Right ventricle myocardium inferior (tissue), 1 donor: ENCODE measurements at regions not wholly inside any gene's neighbourhood (a gene's known extent, or its start where the extent isn't known, plus 50 kb on each side); places are given as distances from the start of the nearest gene placed in this dataset.

Experiments used
- ATAC-seq: fragments of 200-7000 bp; cut with Tn5 transposase; one replicate; pipeline ENCODE4 v1.9.1; 2020; ENCODE audit warnings: mild to moderate bottlenecking, moderate library complexity
- DNase-seq: peaks from one replicate; pipeline ENCODE4 v3.0.0; 2021; ENCODE audit errors: missing footprints
- intact Hi-C: fragments of 100-400 bp; cut with DNase I; formaldehyde crosslinking; loops from one replicate; pipeline ENCODE4 v1.11.0; 2022
- donor health status: DM: no; HTN: yes; CAD: no; lungs with severe emphysema.

DNA sequence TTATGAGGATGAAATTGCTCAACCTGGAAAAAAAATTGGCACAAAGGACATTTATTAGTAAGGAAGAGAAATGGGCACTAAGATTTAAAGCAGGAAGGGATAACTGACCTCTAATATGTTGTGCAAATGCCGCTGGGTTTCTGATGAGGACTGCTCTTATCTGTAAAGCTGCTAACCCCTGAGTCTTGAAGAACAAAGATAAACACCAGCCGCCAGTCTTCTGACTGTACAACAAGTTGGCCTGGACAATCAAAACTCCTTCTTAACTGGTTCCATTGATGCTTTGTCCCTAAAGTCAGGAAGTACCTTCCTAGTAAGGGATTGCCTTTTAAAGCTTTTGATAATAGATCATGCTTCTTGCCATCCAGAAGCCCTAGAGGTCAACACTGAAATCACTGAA lies 301.8 kb downstream of the TRIB2 start:
- intact Hi-C loops = no loop called here
- ATAC-seq (no peak), DNase-seq (no peak)

DNA sequence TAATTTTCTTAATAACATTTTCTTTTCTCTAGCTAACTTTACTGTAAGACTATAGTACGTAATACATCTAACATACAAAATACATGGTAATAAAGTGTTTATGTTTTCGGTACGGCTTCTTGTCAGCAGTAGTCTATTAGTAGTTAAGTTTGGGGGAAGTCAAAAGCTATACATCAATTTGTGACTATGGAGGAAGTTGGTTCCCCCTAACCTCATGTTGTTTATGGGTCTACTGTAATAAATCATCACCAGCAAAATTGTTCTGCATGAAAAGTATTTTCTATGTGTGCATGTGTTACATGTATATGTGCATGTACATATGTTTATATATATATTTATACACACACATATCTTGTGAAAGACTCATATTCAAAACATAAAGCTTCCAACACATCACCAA lies 303.0 kb downstream of the TRIB2 start:
- ATAC-seq = no peak
- intact Hi-C loops = no loop called here
- no peak for DNase-seq

DNA sequence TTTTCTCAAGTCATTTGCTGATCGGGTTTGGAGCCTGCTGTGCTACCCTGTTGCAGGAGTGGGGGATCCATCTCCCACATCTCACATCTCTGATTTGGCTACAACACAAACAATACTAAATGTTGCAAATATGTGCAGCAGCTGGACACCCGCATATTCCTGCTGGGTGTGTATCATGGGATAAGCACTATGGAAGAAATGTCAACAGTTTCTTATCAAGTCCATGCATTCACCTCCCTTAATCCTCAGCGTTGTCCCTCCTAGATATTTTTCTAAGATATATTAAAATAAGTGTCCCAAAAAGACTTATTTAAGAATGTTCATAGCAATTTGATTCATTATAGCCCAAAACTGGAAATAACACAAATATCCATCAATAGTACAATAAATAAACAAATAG lies 303.7 kb downstream of the TRIB2 start:
- no peak for DNase-seq
- ATAC-seq = no peak
- intact Hi-C loops = no loop called here

DNA sequence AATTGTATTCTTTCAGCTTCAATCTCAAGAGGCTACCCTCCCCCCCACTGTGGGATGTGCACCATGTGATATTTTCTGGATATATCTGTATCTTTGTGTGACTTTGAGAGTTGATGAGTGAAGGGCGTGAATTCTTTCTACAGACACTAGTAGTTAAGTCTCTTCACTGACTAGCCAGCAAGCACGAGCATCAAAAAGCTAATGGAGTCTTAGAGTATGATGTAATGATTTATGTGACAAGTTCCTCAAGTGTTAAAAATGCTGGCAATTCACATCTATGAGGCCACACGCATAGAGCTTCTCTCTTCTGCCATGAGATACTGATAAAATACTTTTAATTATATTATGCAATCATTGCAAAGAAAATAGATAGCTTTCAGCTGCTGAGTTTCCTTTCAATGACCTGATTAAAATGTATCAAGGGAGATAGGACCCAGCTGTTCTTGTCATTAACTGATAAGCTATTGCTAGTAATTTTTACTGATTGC lies 304.8 kb downstream of the TRIB2 start:
- ATAC-seq (peak; percentile 64), DNase-seq (no peak)
- intact Hi-C loops = no loop called here

DNA sequence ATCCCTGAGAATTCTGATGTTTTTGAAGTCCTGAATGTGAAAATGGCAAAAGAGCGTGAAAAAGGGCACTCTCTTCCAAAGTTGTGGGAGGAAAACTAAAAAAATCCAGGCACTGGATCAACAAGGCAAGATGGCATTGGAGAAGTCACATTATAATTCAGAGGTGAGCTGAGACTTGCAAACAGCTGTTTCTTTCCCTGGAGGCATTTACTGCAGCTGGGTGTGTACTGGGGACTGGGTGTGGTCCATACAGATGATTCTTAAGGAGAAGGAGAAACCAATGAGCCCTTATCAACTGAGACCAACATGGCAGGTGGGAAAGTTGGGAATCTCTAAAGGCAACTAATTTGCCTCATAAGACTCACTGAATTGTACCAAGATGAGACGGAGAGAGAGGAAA lies 313.9 kb downstream of the TRIB2 start:
- DNase-seq (no peak), ATAC-seq (no peak)
- intact Hi-C loops = no loop called here

DNA sequence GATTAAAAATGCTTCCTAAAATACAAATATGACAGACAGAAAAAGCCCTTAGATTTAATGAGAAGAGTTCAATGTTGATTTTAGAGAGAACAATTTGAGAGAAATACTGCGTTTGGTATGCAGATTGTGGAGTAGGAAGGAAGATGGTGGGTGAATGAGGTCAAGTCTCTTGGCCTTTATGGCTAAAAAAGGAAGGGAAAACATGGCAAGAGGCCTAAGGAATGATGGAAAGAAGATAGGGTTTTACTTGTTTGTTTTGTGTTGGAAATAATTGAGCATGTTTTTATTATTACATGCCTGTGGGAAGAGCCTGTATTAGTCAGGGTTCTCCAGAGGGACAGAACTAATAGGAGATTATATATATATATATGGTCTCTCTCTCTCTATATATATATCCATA lies 318.1 kb downstream of the TRIB2 start:
- no peak for DNase-seq
- intact Hi-C loops = no loop called here
- no peak for ATAC-seq

DNA sequence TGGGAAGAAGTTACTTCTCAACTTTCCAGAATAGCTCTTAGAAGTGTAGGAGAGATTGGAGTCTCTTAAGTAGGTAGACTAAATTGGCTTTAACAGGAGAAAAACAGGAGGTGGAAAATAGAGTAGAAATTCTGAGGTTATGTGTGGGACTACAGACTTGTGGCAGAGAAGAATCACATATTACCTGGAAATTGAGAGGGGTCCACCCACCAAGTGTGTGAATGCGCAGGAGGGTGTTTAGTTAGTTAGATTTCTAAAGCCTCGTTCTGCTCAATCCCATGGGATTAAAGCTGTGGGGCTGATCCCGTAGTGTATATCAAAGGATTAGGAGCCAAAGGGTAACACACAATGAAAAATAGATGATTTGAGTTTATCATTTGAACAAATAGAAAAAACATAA lies 319.1 kb downstream of the TRIB2 start:
- ATAC-seq (no peak), DNase-seq (no peak)
- intact Hi-C loops = no loop called here

DNA sequence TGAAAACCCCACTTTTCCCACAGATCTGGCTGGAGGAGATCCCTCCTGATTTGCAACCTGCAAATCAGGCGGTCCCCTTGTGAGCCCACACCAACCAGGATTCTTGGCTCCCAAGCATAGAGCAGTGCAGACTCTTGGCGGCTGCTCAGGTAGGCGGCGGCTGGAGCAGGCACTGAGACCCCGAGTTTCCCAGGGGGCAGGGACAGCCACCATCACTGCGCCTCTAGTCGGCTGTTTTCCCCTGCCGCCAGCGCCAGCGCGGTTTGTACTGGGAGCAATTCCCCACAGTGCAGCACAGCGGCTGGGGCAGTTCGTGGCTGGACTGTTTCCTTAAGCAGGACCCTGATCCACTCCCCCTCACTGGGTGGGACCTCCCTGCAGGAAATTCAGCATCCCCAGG lies 323.3 kb downstream of the TRIB2 start:
- no peak for DNase-seq
- intact Hi-C loops = no loop called here

DNA sequence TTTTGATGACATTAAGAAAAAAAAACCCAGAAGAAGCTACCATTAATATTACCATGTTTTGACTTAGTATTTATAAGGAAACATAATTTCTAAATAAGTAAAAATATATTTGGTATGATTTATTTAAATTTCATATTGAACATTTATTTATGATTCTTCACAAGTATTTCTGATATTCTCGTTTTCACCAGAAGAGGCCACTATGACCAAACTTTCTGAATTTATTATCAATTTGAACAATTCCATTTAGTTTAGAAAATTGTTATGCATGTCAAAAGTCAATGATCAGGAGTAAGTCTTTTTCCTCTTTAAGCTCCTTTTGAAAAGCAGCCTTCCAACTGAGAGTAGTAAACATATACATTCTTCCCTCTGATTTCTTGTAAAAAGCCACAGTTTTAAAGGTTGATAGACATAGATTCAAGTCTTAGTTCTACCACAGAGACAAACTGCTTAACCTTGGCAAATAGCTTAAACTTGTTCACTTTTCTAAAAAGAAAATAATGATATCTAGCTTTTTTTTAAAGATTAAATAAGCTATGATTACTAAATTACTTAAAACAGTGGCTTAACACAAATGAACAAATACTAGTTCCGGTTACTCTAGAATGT lies 329.9 kb downstream of the TRIB2 start:
- ATAC-seq (no peak), DNase-seq (no peak)
- intact Hi-C loops = no loop called here

More for the DNA sequence above, 323.3 kb downstream of the TRIB2 start:
- no peak for ATAC-seq

DNA sequence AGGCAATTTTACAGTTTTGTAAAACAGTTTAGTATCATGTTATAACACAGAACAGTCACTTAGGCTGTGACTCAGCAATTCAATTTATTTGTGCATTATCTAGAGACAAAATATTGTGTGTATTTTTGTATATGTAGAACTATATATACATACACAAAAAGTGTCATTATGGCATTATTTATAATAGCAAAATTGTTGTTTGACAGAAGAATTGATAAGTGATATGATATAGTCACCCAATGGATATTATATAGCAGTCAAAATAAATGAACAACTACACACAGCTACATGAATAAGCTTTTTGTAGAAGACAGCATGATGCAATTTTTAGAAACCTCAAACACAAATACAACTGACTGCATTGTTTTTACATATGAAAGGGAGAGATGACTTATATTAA lies 334.0 kb downstream of the TRIB2 start:
- no peak for DNase-seq
- intact Hi-C loops = loop anchor here (5.0 kb wide), 1 partner anchor 137 kb away; no protein-coding TSS in a partner anchor
- ATAC-seq = no peak

DNA sequence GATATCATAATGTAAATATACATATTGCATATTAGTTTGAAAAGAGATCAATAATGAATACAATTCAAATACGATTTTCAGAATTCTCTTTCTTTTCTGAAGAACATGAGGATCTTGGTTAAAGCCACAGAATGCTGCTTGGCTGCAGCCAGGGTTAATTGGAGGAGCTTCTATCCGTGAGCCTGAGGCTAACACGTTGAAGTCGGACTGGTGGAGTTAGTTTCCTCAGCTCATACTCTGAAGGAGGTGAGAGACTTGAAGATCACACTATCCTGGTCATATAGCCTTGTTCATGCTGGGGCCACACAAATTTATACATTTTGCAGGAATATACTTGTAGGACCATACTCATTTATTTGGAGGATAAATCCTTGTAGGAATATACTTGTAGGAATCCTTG lies 335.8 kb downstream of the TRIB2 start:
- intact Hi-C loops = loop anchor here (5.0 kb wide), 1 partner anchor 135 kb away; no protein-coding TSS in a partner anchor
- DNase-seq = no peak
- no peak for ATAC-seq

DNA sequence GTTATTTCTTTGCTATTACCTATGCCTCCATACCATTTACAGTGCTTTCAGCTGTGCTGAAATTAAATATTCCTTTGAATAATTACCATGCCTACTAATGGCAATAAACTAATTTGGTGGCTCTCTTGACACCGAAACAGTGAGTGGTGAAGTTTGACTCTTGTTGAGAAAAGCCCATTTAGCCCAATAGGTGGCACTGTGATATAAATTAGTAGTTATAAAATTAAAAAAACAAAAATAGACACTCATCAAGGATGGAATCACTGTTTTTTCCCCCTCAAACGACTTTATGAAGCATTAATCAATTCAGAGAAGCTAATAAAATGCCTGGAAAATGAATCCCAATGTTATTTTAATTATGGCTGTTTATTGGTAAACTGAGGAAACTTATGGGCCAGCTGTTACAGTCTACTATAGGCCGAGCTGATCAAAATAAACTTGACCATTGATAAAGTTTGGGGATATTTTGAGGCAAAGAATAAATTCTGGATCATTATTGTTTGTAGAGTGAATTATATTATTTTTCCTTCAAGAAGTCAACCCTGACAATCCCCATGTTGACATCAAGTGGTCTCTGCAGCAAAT lies 339.6 kb downstream of the TRIB2 start:
- ATAC-seq (no peak), DNase-seq (no peak)
- intact Hi-C loops = no loop called here

DNA sequence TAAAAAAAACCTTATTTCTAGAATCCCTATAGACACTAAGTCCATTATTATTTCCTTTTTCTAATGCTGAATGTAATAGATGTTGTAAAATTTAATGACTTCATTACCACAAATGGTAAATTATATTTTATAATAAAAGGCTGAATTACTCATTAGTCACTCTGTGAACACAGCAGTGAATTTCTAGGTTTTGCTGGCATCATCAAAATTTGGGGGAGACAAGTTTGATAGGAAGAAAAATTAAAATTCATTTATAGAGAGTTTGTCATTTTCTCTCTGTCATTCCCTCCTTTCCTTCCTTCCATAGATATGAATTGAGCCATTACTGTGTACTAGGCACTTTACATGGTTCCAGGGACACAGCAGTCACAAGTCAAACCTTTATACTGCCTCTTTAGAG lies 340.9 kb downstream of the TRIB2 start:
- intact Hi-C loops = no loop called here
- ATAC-seq = no peak

DNA sequence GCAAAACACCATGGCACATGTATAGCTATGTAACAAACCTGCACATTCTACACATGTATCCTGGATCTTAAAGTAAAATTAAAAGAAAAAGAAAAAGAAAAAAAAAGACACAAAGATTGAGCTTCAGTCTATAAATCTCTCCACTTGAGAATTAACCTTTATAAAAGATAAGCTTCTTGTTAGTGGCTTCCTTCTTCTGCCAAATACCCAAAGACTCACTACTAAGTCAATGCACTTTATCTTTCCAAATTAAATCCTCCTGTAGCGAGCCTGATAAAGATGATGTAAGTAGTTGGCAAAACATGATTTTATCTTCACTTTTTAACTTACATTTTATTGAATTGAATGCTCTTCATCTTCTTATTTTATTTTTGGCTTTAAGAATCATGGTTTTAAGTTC lies 349.9 kb downstream of the TRIB2 start:
- no peak for ATAC-seq
- intact Hi-C loops = no loop called here
- no peak for DNase-seq

More for the DNA sequence above, 340.9 kb downstream of the TRIB2 start:
- DNase-seq = no peak

DNA sequence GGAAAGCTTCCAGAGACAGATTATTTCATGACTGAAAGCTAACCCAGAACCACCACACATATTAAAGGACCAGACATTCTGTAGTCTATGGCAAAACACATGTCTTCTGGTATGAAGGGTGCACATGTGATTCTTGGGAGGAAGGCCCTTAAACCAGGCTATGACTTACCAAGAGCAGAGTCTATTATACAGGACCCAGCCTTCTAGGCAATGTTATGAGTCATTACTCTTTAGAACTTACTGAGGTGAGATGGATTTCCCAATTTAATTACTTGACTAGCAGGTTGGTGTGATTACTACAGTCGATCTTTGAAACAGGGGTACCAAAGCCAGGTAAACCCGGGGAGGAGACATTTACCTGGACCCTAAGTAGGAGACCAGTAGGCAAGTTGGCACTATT lies 350.8 kb downstream of the TRIB2 start:
- intact Hi-C loops = no loop called here

DNA sequence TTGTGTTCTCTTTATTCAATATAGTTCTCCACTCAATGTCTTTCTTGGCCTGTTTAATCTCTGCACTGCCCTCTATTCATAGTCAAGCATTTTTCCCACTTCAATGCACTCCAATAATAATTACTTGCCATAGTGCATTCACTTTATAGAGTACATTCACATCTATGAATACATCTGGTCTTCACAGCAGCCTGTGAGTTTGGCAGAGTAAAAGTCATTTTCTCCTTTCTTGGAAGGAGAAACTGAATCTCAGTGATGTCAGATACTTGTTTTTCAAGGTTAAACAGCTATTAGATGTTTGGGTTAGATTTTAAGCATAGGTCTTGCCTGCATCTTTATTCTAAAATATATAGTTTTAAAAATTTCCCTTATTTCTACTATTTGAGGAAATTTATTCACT lies 373.2 kb downstream of the TRIB2 start:
- DNase-seq (no peak), ATAC-seq (no peak)
- intact Hi-C loops = no loop called here

More for the DNA sequence above, 350.8 kb downstream of the TRIB2 start:
- DNase-seq (no peak), ATAC-seq (no peak)

DNA sequence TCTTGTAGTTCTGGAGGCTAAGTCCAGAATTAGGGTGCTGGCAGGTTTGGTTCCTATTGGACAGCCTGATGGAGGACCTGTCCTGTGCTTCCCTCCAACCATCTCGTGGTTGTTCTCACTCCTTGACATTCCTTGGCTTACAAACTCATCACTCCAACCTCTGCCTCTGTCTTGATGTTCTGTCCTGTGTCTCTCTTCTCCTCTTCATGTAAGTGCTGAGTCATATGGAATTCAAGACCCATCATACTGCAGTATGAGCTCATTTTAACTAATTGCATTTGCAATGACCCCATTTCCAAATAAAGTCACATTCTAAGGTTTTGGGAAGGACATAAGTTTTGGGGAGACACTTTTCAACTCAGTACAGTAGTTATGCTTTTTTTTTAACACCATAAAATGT lies 374.7 kb downstream of the TRIB2 start:
- intact Hi-C loops = no loop called here
- ATAC-seq (no peak), DNase-seq (no peak)

DNA sequence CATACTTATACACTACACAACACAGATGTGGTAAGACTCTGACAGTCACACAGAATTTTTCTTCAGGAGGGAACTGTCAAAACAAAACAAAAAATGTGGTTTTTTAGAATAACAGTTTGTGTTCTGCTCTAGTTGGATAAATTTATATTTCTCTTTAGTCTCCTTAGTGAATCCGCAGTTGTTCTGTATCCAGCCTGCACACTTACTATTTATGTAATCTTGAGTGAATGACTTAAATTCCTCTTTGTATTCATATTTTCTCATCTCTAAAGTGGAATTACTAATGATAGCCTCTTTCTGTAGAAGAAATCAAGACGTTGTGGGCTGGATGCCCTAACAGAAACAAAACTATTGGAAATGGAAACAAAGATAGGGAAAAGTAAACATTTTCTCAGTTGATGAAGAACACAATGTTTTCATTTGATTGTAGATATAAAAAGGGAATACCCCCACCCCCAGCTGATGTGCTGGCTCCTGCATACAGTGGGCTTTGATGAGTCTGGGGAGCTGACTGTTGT lies 375.2 kb downstream of the TRIB2 start:
- ATAC-seq = no peak
- intact Hi-C loops = no loop called here
- DNase-seq = no peak

DNA sequence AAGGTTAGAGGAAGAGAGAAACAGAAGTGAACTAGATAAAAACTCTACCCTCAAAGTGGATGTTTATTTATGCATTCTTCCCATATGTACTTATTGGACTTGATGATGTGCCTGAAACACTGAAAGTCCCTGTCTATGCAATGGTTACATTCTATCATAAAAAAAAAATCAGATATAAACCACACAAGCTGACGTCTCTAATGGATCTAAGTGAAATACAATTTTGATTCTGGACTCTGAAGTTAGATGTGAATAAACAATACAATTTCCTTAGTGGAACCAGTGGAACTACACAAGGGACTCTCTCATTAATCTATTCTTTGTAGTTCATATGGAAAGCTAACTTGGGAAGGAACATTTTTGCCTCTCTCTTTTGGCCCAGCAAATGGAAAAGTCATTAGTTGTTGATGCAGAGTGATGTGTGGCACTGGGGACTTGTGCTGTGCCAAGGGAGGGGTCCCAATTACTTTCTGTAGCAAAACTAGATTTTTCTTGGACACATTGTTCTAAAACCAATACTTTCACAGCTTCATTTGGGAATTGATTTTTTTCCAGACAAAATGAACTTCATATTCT lies 376.8 kb downstream of the TRIB2 start:
- intact Hi-C loops = no loop called here

DNA sequence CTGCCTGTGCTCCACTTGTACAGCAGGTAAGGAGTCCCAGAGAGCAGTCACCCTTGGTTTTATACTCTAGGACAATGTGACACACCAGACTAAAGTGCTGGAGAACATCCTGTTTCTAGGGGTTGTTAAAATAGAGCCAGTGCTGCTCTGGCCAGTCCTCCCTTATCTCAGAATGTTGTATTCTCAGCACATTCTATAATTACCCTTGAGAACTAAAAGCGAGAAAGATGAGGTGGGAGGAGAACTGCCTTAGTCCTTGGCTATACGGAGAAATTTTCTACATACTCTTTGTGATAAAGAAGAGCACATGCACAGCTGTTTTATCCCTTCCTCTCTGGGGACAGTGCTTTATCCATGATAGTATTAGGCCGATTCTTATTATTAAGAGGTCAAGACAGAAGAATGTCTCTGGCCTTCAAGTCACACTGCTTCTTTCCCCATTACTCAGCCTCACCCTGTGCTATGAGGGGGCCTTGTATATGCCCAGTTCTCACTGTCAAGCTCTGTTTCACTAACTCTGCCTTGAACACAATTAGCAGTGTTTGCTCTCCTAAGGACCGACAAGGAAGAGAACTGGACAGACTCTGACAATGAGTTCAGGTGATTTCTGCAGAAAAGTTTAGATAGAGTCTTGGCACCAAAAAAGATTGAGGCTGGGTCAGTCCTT lies 385.8 kb downstream of the TRIB2 start:
- intact Hi-C loops = no loop called here
- ATAC-seq = peak; percentile 91
- no peak for DNase-seq

More for the DNA sequence above, 376.8 kb downstream of the TRIB2 start:
- ATAC-seq (no peak), DNase-seq (no peak)
